ENCODE measurements at regions not wholly inside any gene's neighbourhood (a gene's known extent, or its start where the extent isn't known, plus 50 kb on each side); places are given as distances from the start of the nearest gene placed in this dataset.

DNA sequence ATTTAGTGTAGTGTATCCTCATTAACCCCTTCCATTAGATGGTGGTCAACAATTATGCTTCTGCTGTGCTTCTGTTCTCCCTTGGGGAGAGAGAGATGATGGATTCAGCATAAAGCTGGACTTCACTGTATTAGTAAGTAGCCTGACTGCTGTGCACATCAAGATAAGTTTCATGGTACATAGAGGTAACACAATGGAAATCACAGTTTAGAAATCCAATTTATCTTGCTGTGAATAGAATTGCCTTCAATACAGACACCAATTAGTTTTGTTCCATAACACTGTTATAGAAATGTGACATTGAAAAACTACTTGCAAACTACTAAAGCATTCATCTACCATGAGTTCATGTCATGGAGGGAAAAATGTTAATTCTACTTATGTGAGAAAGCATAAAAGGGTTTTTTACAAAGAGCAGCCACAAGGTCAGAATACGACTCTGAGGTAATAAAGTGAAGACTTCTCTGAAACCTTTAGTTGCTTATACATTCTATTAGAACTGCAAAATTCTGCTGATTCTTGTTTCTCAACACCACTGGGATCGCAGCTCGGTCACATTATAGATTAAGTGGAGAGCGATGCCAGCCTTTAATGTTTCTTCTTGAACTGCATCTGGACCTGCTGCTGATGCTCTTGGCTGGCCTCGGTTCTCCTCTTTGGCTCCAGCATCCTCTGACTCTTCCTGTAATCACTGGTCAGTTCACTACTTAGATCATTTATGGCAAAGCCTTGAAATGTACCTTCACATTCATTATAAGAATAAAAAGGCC, 190.8 kb downstream of the ATP23 start:
- ChIA-PET POLR2A (no interaction called here), CTCF (no interaction called here)
- Mint-ChIP-seq H3K27ac (no peak overlapping the region), H3K4me3 (no peak overlapping the region), H3K9me3 (no peaks in the 10 kb centered on the region), H3K4me1 (ENCODE audit: low read depth) (no peaks in the 10 kb centered on the region), H3K36me3 (ENCODE audit: low read depth) (no peaks in the 10 kb centered on the region), H3K27me3 (peaks cover 10% of the 10 kb centered on the region)
- intact Hi-C loops (cut with micrococcal nuclease): no loop called here
- ATAC-seq: no peak
- TF ChIP-seq CTCF (IDR thresholded peaks at IDR 0.05): no peak
- no peak for DNase-seq

DNA sequence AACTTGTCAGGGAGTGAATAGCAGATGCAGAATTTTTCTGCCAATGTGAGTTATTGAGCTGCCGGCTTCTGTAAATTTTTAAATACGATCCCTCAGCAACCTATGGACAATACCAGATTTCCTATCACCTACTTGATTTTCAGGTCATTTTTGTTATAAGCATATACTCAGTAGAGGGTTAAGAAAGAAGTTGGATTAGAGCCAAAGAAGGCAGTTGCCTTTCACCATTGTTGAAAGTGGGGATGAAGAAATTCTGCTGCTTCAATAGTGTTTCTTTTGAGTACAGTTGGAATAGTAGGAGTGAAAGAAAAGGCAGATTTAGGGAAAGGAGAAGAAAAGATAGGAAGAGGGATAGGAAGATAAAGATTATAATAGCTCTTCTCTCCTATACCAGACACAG, 197.1 kb downstream of the ATP23 start:
- DNase-seq: no peak
- H3K27ac Mint-ChIP-seq: no peak overlapping the region
- no peak overlapping the region for H3K4me3 Mint-ChIP-seq
- no peak for ATAC-seq
- peaks cover 11% of the 10 kb centered on the region for H3K27me3 Mint-ChIP-seq
- CTCF ChIA-PET: no interaction called here
- intact Hi-C loops (cut with micrococcal nuclease): no loop called here
- no peak for TF ChIP-seq CTCF (IDR thresholded peaks at IDR 0.05)
- no peaks in the 10 kb centered on the region for H3K4me1 Mint-ChIP-seq (ENCODE audit: low read depth)
- no peaks in the 10 kb centered on the region for H3K36me3 Mint-ChIP-seq (ENCODE audit: low read depth)
- no peaks in the 10 kb centered on the region for H3K9me3 Mint-ChIP-seq
- POLR2A ChIA-PET: no interaction called here

DNA sequence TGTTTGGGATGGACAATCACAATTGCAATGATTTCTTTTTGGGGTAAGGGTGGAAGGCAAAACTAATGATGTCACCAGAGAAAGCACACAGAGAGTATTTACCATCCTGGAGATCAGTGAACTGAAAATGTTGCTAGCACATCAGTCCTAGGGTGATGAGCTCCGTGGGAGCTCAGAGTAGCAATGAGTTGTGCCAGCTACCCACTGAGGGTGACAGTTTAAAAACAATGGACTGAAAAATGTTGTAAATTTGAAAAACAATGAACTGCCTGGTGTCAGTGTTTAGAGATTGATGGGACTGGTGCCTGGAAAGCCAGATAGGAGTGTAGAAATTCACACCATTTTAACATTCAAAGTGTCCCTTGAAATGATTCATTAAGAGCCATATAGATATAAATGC, 198.5 kb downstream of the ATP23 start:
- ChIA-PET CTCF (no interaction called here), POLR2A (no interaction called here)
- TF ChIP-seq CTCF (IDR thresholded peaks at IDR 0.05): no peak
- no peaks in the 10 kb centered on the region for H3K36me3 Mint-ChIP-seq (ENCODE audit: low read depth)
- no peak overlapping the region for H3K27ac Mint-ChIP-seq
- H3K27me3 Mint-ChIP-seq: peaks cover 12% of the 10 kb centered on the region
- no peaks in the 10 kb centered on the region for H3K9me3 Mint-ChIP-seq
- intact Hi-C loops (cut with micrococcal nuclease): no loop called here
- DNase-seq: no peak
- H3K4me1 Mint-ChIP-seq (ENCODE audit: low read depth): no peaks in the 10 kb centered on the region
- no peak for ATAC-seq
- H3K4me3 Mint-ChIP-seq: no peak overlapping the region

DNA sequence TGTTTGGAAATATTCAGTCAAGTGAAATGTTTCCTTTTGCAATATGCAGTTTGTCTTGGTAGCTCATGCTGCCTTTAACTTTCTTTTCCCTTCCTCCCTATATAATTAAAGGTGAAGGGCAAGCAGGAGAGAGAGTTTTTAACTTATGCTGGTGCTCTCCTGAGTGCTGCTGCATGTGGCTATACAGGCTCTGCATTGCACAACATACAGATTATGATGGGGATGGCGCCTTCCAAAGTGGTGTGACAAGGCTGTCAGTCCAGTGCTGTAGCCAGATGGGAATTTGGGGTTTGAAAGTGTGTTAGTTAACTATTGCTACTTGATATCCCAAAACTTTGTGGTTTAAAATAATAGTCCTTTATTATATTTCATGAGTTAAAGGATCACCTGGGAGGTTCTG, 199.0 kb downstream of the ATP23 start:
- Mint-ChIP-seq H3K27me3 (peaks cover 9% of the 10 kb centered on the region), H3K9me3 (no peaks in the 10 kb centered on the region), H3K36me3 (ENCODE audit: low read depth) (no peaks in the 10 kb centered on the region), H3K4me3 (no peak overlapping the region), H3K4me1 (ENCODE audit: low read depth) (no peaks in the 10 kb centered on the region), H3K27ac (no peak overlapping the region)
- ChIA-PET CTCF (no interaction called here), POLR2A (no interaction called here)
- no peak for TF ChIP-seq CTCF (IDR thresholded peaks at IDR 0.05)
- no peak for ATAC-seq
- no peak for DNase-seq
- intact Hi-C loops (cut with micrococcal nuclease): no loop called here

- ATAC-seq: no peak
- intact Hi-C loops (cut with micrococcal nuclease): no loop called here
- POLR2A ChIA-PET: no interaction called here
- CTCF ChIA-PET: no interaction called here
- Mint-ChIP-seq H3K27ac (no peak overlapping the region), H3K4me3 (no peak overlapping the region), H3K4me1 (ENCODE audit: low read depth) (no peaks in the 10 kb centered on the region), H3K9me3 (no peaks in the 10 kb centered on the region), H3K36me3 (ENCODE audit: low read depth) (no peaks in the 10 kb centered on the region), H3K27me3 (peaks cover 8% of the 10 kb centered on the region)
- no peak for DNase-seq
- no peak for TF ChIP-seq CTCF (IDR thresholded peaks at IDR 0.05)
These were observed 201.6 kb downstream of the ATP23 start for GRCh38 chr12:58142991-58143390.
